Tibial artery (tissue), 4 donors: ENCODE measurements at regions not wholly inside any gene's neighbourhood (a gene's known extent, or its start where the extent isn't known, plus 50 kb on each side); places are given as distances from the start of the nearest gene placed in this dataset.
"Not testable (repeated sequence)": the region's sequence is repeated elsewhere in the genome, so short reads cannot be mapped to it uniquely, and the experiment has no call there.

ENCODE experiments used
- DNase-seq, 2 donors: peaks; one replicate each; pipeline ENCODE4 v3.0.0-alpha.2; 2019
- H3K27ac ChIP-seq, 2 donors: fragments of 200-600 bp; sonication (generic) in 1 of 2; 1 replicate in 1 of 2; 2 replicates in 1 of 2; pipeline ENCODE4 v1.5.1; 2018 to 2019; ENCODE audit warnings: mild to moderate bottlenecking in 1 of 2
- H3K27me3 ChIP-seq, 2 donors: fragments of 200-600 bp; sonication (generic) in 1 of 2; one replicate each; pipeline versions ENCODE4 v1.5.1 to v1.6.0; 2016 to 2019
- H3K36me3 ChIP-seq, 3 donors: fragments of 200-600 bp; sonication (generic) in 2 of 3; one replicate each; pipeline ENCODE4 v1.5.1; 2016 to 2019; ENCODE audit warnings: mild to moderate bottlenecking in 2 of 3
- H3K4me1 ChIP-seq, 4 donors: fragments of 200-600 bp; sonication (generic) in 2 of 4; 1 replicate in 3 of 4; 2 replicates in 1 of 4; pipeline ENCODE4 v1.5.1; 2016 to 2019
- H3K4me3 ChIP-seq, 2 donors: fragments of 200-600 bp; sonication (generic) in 1 of 2; 1 replicate in 1 of 2; 2 replicates in 1 of 2; pipeline ENCODE4 v1.5.1; 2018 to 2019; ENCODE audit warnings: mild to moderate bottlenecking in 2 of 2
- H3K9me3 ChIP-seq, 3 donors: fragments of 200-600 bp; sonication (generic) in 1 of 3; one replicate each; pipeline ENCODE4 v1.5.1; 2016 to 2019
- CTCF ChIP-seq, 2 experiments: fragments of 200-600 bp in 1 of 2; fragments of 450-650 bp in 1 of 2; IDR thresholded peaks; one replicate each; pipeline ENCODE4 v1.5.1; 2017 to 2019; ENCODE audit warnings: antibody characterized with exemption in 2 of 2, mild to moderate bottlenecking in 1 of 2, moderate library complexity in 1 of 2
- intact Hi-C: fragments of 100-400 bp; cut with DNase I; formaldehyde crosslinking; loops from one replicate; pipeline ENCODE4 v1.15.0; 2023; ENCODE audit warnings: low total_unique reads

DNA sequence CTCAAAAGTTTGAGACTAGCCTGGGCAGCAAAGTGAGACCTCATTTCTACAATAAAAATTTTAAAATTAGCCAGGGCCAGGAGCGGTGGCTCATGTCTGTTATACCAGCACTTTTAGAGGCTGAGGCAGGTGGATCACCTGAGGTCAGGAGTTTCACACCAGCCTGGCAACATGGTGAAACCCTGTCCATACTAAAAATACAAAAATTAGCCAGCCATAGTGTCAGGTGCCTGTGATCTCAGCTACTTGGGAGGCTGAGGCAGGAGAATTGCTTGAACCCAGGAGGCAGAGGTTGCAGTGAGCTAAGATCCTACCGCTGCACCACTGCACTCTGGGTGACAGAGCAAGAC lies 85.1 kb upstream of the MAP4 start:
- H3K27ac ChIP-seq, H3K9me3 ChIP-seq, intact Hi-C loops, H3K27me3 ChIP-seq, H3K4me3 ChIP-seq, H3K36me3 ChIP-seq, DNase-seq, H3K4me1 ChIP-seq: not testable (repeated sequence)

GRCh38 chr3:48092270-48092669 lies 76.1 kb upstream of the MAP4 start:
- H3K4me1 ChIP-seq, result peaks cover 0 to 12% (median 7%) of the 10 kb centered on the region in 4 donors
- H3K27me3 ChIP-seq, result no peaks in the 10 kb centered on the region
- no peak for DNase-seq
- H3K9me3 ChIP-seq, result no peaks in the 10 kb centered on the region
- H3K4me3 ChIP-seq, result no peak overlapping the region
- H3K36me3 ChIP-seq, result no peaks in the 10 kb centered on the region
- intact Hi-C loops, result no loop called here
- no peak for TF ChIP-seq CTCF (IDR thresholded peaks at IDR 0.05)
- no peak overlapping the region for H3K27ac ChIP-seq

GRCh38 chr3:48090166-48090939 lies 74.1 kb upstream of the MAP4 start:
- intact Hi-C loops, result no loop called here
- Histone ChIP-seq H3K27me3 (no peaks in the 10 kb centered on the region), H3K36me3 (no peaks in the 10 kb centered on the region), H3K27ac (peak overlapping the region in 1 of 2 donors; percentile 98), H3K9me3 (no peaks in the 10 kb centered on the region), H3K4me1 (peaks cover 0 to 31% (median 26%) of the 10 kb centered on the region in 4 donors), H3K4me3 (no peak overlapping the region)
- no peak for TF ChIP-seq CTCF (IDR thresholded peaks at IDR 0.05)
- DNase-seq, result no peak

DNA sequence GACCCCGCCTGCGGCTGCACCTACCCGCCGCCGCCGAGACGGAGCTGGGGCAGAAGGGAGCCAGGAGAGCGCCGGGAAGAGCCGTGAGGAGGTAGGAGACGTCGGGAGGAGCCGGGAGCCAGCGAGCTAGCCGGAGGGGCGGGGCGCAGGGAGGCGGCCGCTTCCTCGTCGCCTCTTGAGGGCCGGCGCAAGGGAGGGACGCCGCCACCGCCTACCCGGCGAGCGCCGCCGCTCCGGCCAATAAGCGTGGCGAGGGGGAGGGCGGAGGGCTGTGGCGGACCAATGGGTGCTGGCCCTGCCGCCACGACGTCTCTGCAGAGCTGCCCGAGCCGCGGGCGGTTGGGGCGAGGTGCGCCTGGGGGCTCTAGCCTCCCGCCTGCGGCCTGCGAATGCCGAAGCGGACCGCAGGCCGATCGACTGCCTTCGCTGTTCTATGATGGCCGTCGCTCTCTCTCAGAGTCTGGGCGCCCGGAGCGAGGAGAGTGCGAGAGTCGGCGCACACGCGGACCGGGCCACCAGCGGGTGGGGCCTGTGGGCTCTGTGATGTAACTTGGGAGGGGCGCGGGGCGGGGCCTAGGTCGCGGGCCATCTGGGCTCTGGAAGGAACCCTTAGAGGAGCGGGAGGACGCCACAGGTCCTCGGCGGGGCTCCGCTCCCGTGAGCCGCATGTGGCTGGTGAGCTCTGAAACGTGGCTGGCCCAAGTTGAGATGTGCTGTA lies 72.7 kb upstream of the MAP4 start:
- no peaks in the 10 kb centered on the region for H3K36me3 ChIP-seq
- H3K27ac ChIP-seq, result peak overlapping the region; percentile 98 to 99
- peaks cover 0 to 44% (median 33%) of the 10 kb centered on the region in 4 donors for H3K4me1 ChIP-seq
- DNase-seq, result peak; percentile 97 to 98
- TF ChIP-seq CTCF (IDR thresholded peaks at IDR 0.05), result peak in 1 of 2 experiments; percentile 6
- H3K9me3 ChIP-seq, result no peaks in the 10 kb centered on the region
- peak overlapping the region; percentile 94 to 99 for H3K4me3 ChIP-seq
- no peaks in the 10 kb centered on the region for H3K27me3 ChIP-seq
- intact Hi-C loops, result loop anchor here (10.0 kb wide), 1 partner anchor 54 kb away; no protein-coding TSS in a partner anchor

DNA sequence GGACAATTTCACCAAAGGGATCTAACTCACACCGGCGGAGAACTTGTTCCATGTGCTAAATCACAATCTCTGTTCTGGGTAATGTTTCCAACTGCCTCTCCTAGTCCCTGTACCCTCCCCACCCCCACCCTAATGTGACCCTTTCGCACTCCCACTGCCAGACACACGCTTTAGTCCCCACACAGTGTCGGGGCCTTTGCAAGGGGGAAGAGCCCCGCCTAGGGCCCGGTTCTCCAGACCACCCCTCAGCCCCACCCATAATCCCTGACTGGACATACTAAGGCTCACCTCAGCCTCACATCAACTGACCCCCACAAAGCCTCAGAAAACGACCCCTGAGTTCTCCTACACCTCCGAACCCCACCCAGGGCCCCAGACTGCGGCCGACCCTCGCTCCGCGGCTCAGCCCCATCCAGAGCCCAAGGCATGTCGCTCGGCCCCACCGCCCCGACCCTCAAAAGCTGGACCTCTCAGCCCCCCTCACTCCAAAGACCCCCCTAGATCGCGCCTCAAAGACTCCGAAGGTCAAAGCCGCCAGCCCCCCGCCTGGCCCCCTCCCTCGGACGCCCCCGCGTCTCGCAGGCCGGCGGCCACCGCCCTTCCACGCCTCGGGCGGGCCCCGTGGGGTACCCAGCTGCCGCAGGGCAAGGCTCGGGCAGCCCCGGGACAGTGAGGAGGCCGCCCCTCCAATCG lies 72.0 kb upstream of the MAP4 start:
- Histone ChIP-seq H3K36me3 (peaks cover 0 to 4% (median 0%) of the 10 kb centered on the region in 3 donors), H3K9me3 (no peaks in the 10 kb centered on the region), H3K27ac (peak overlapping the region; percentile 98 to 99), H3K27me3 (no peaks in the 10 kb centered on the region), H3K4me3 (peak overlapping the region; percentile 94 to 99), H3K4me1 (peaks cover 0 to 51% (median 36%) of the 10 kb centered on the region in 4 donors)
- intact Hi-C loops, result loop anchor here (10.0 kb wide), 1 partner anchor 53 kb away; no protein-coding TSS in a partner anchor
- no peak for TF ChIP-seq CTCF (IDR thresholded peaks at IDR 0.05)
- DNase-seq, result peak in 1 of 2 donors; percentile 31
